GM19452 (cell line): ENCODE measurements at regions not wholly inside any gene's neighbourhood (a gene's known extent, or its start where the extent isn't known, plus 50 kb on each side); places are given as distances from the start of the nearest gene placed in this dataset.

Source experiments
- ATAC-seq: cut with Tn5 transposase; IDR thresholded peaks from one replicate; pipeline ENCODE4 v1.9.1; 2021; ENCODE audit not compliant: unreplicated experiment

GRCh38 chr3:144129536-144130214 lies 158.1 kb downstream of the DIPK2A start:
- ATAC-seq, result no peak

- no peak for ATAC-seq
Measured at GRCh38 chr3:144141074-144141473, 169.5 kb downstream of the DIPK2A start.

- no peak for ATAC-seq
Measured at GRCh38 chr3:144141496-144141895, 169.9 kb downstream of the DIPK2A start.

- ATAC-seq, result no peak
Measured at GRCh38 chr3:144142151-144142840, 170.7 kb downstream of the DIPK2A start.

- ATAC-seq, result no peak
Measured at GRCh38 chr3:144148356-144148755, 176.7 kb downstream of the DIPK2A start.

- no peak for ATAC-seq
Measured at GRCh38 chr3:144151983-144152382, 180.4 kb downstream of the DIPK2A start.

- no peak for ATAC-seq
Measured at GRCh38 chr3:144160627-144161026, 189.0 kb downstream of the DIPK2A start.

- no peak for ATAC-seq
Measured at GRCh38 chr3:144162042-144162441, 190.4 kb downstream of the DIPK2A start.

- no peak for ATAC-seq
Measured at GRCh38 chr3:144164352-144164751, 192.7 kb downstream of the DIPK2A start.

- no peak for ATAC-seq
Measured at GRCh38 chr3:144165482-144165881, 193.9 kb downstream of the DIPK2A start.

- no peak for ATAC-seq
Measured at GRCh38 chr3:144167634-144168033, 196.0 kb downstream of the DIPK2A start.

GRCh38 chr3:144173491-144173890 lies 201.9 kb downstream of the DIPK2A start:
- no peak for ATAC-seq

- ATAC-seq, result no peak
Measured at GRCh38 chr3:144175644-144176425, 204.2 kb downstream of the DIPK2A start.

- no peak for ATAC-seq
Measured at GRCh38 chr3:144177649-144178048, 206.0 kb downstream of the DIPK2A start.

- no peak for ATAC-seq
Measured at GRCh38 chr3:144178607-144179006, 207.0 kb downstream of the DIPK2A start.

GRCh38 chr3:144181062-144181461 lies 209.4 kb downstream of the DIPK2A start:
- ATAC-seq, result no peak

- no peak for ATAC-seq
Measured at GRCh38 chr3:144182501-144182900, 210.9 kb downstream of the DIPK2A start.

GRCh38 chr3:144185276-144185675 lies 213.7 kb downstream of the DIPK2A start:
- ATAC-seq, result no peak

GRCh38 chr3:144187531-144188210 lies 216.0 kb downstream of the DIPK2A start:
- ATAC-seq, result no peak

GRCh38 chr3:144189044-144189443 lies 217.4 kb downstream of the DIPK2A start:
- no peak for ATAC-seq

- ATAC-seq, result no peak
Measured at GRCh38 chr3:144197116-144197515, 225.5 kb downstream of the DIPK2A start.
